ENCODE measurements at regions not wholly inside any gene's neighbourhood (a gene's known extent, or its start where the extent isn't known, plus 50 kb on each side); places are given as distances from the start of the nearest gene placed in this dataset.

DNA sequence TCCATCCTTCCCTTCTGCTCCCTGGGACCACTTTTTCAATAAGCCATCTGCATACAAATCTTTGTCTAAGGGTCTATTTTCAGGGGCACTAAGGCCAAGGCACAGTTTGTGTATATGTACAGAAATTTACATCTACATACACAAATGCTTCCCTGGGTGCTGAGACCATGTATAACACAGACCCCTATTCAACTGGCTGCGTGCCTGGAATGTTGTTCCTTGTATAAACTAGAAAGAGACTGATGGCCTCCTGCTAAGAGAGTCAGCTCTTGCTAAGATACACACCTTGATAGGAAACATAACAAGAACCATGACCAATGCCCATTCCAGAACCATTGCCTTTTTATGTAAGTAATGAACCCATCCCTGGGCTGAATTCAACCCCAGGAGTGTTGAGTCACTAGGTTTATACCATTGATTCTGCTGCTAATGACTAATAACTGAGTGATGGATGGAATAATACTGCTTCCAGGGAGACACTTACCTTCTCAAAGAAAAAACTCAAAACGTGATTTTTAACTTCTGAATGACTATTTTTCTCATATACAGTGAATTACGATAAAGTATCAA, 290.7 kb downstream of the FGFR2 start (continued):
- TF ChIP-seq, protein P1, sequence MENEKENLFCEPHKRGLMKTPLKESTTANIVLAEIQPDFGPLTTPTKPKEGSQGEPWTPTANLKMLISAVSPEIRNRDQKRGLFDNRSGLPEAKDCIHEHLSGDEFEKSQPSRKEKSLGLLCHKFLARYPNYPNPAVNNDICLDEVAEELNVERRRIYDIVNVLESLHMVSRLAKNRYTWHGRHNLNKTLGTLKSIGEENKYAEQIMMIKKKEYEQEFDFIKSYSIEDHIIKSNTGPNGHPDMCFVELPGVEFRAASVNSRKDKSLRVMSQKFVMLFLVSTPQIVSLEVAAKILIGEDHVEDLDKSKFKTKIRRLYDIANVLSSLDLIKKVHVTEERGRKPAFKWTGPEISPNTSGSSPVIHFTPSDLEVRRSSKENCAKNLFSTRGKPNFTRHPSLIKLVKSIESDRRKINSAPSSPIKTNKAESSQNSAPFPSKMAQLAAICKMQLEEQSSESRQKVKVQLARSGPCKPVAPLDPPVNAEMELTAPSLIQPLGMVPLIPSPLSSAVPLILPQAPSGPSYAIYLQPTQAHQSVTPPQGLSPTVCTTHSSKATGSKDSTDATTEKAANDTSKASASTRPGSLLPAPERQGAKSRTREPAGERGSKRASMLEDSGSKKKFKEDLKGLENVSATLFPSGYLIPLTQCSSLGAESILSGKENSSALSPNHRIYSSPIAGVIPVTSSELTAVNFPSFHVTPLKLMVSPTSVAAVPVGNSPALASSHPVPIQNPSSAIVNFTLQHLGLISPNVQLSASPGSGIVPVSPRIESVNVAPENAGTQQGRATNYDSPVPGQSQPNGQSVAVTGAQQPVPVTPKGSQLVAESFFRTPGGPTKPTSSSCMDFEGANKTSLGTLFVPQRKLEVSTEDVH (IDR thresholded peaks at IDR 0.05; ENCODE audit: low read depth, partially characterized antibody) = no peak
- TF ChIP-seq ATF3 (IDR thresholded peaks at IDR 0.05; ENCODE audit: borderline replicate concordance, extremely low read depth, low read depth, low read length) (no peak), CHD2 (IDR thresholded peaks at IDR 0.05; ENCODE audit: borderline replicate concordance, low read depth, low read length) (no peak)

- H3K9ac ChIP-seq (ENCODE audit: control insufficient read depth, insufficient read depth, low read length) = no peak overlapping the region
- ChIA-PET RAD21 (ENCODE audit: unreplicated experiment) (no interaction called here), SMC1A (ENCODE audit: uncharacterized antibody, unreplicated experiment) (no interaction called here), POLR2A (no interaction called here), CTCF (no interaction called here)
- no peak overlapping the region for H3K4me2 ChIP-seq (ENCODE audit: control insufficient read depth, insufficient read depth)
- WGBS (ENCODE audit: insufficient coverage, insufficient replicate concordance, low lambda C conversion rate, missing lambda C conversion rate) = 0% methylated on average over 1 of the region's 1 CpG
- H3K27ac ChIP-seq (ENCODE audit: control insufficient read depth, insufficient read depth) = no peak overlapping the region
- peaks cover 0 to 1% of the 10 kb centered on the region in 2 experiments; a peak in 2 of 4 replicates for H3K27me3 ChIP-seq (replicated peaks in 1 of 2; ENCODE audit: control insufficient read depth in 2 of 2, insufficient read depth in 2 of 2, low read length in 1 of 2)
- in situ Hi-C loops (cut with MboI) (no loop called here), intact Hi-C loops (cut with micrococcal nuclease; ENCODE audit: unreplicated experiment) (no loop called here)
- no peak overlapping the region for H2AFZ ChIP-seq (ENCODE audit: control insufficient read depth, low read depth, low read length)
- no peak overlapping the region for H3K4me3 ChIP-seq
- no peaks in the 10 kb centered on the region for H4K20me1 ChIP-seq (ENCODE audit: control insufficient read depth, insufficient read depth)
- H3K79me2 ChIP-seq (ENCODE audit: control insufficient read depth, insufficient read depth, low read length) = no peaks in the 10 kb centered on the region
- H3K4me1 ChIP-seq (ENCODE audit: control insufficient read depth, insufficient read depth, low read length) = no peaks in the 10 kb centered on the region
- no peak for TF ChIP-seq SRF (IDR thresholded peaks at IDR 0.05; ENCODE audit: low read depth in 2 of 2, low read length in 2 of 2)
- TF ChIP-seq ETV6 (conservative IDR thresholded peaks at IDR 0.05 in 1 of 2, IDR thresholded peaks at IDR 0.05 in 1 of 2; ENCODE audit: borderline replicate concordance in 1 of 2, low read depth in 1 of 2) = no peak
- no peak for TF ChIP-seq LARP7 (IDR thresholded peaks at IDR 0.05)
- TF ChIP-seq EGR1 (IDR thresholded peaks at IDR 0.05; ENCODE audit: borderline replicate concordance in 1 of 2, low read depth in 2 of 2, low read length in 2 of 2) = no peak
- TF ChIP-seq ZBTB40 (IDR thresholded peaks at IDR 0.05; ENCODE audit: borderline replicate concordance) = no peak
- no peak for TF ChIP-seq ATF7 (IDR thresholded peaks at IDR 0.05; ENCODE audit: low read depth)
- no peak for TF ChIP-seq SIX5 (IDR thresholded peaks at IDR 0.05; ENCODE audit: low read depth, low read length, severe bottlenecking)
- TF ChIP-seq TCF7 (IDR thresholded peaks at IDR 0.05; ENCODE audit: borderline replicate concordance) = no peak
- no peak for TF ChIP-seq BRCA1 (IDR thresholded peaks at IDR 0.05; ENCODE audit: low read depth, low read length)
- no peak for TF ChIP-seq EED (IDR thresholded peaks at IDR 0.05; ENCODE audit: low read depth)
- FAIRE-seq (no peak), ATAC-seq (no peak), DNase-seq (ENCODE audit: low read depth, low spot score) (no peak)
- no TSS peak for BruUV-seq (replicated peaks)
- no peaks in the 10 kb centered on the region for H3K9me3 ChIP-seq (replicated peaks; ENCODE audit: control insufficient read depth, insufficient read depth, low read length)
- no peaks in the 10 kb centered on the region for H3K36me3 ChIP-seq (ENCODE audit: control insufficient read depth in 2 of 2, insufficient read depth in 2 of 2, low read length in 1 of 2)
Observed at GRCh38 chr10:121308020-121308419, 290.2 kb downstream of the FGFR2 start.

Measured in GM12878 (cell line).